K562 (cell line): ENCODE measurements at regions not wholly inside any gene's neighbourhood (a gene's known extent, or its start where the extent isn't known, plus 50 kb on each side); places are given as distances from the start of the nearest gene placed in this dataset.

Experiments used
- ATAC-seq: fragments of 200-7000 bp; cut with Tn5 transposase; 3 replicates; pipeline ENCODE4 v1.9.1; 2020; ENCODE audit warnings: moderate library complexity
- BruUV-seq: library from RNA; stranded (reverse); fragments of 400-500 nt; replicated peaks from 2 replicates; lab custom pipeline; 2021; lab: Mats Ljungman, UMichigan
- CTCF ChIA-PET: fragments of 300-600 bp; formaldehyde crosslinking; extraction: SDS; loops from one replicate; lab custom pipeline; 2021; ENCODE audit warnings: low intra/inter-chr PET ratio; lab: Yijun Ruan, JAX
- POLR2A ChIA-PET: fragments of 300-600, 350-650 bp; sonication (Branson Sonifier 250); formaldehyde crosslinking; extraction: SDS; loops from one replicate; lab custom pipeline; 2021; ENCODE audit warnings: antibody characterized with exemption, inconsistent platforms; lab: Yijun Ruan, JAX
- DNase-seq, 4 experiments: peaks; one replicate each; pipeline versions ENCODE4 v3.0.0 to v3.0.0-alpha.2; 2011 to 2018; ENCODE audit warnings: low spot score in 3 of 4, mixed read lengths in 3 of 4; ENCODE audit errors: extremely low read depth in 1 of 4
- FAIRE-seq: peaks from 2 replicates; lab custom pipeline; 2011; peaks lifted over from hg19 to GRCh38; lab: Jason Lieb, UNC
- H2AFZ ChIP-seq: 2 replicates; pipeline ENCODE4 v1.6.0; 2011; ENCODE audit warnings: low read depth, low read length, control low read depth, inconsistent platforms
- H3K27ac ChIP-seq: fragments of 200-600 bp; 3 replicates; pipeline ENCODE4 v1.8.0; 2011; ENCODE audit warnings: low read depth, mild to moderate bottlenecking, control low read depth, inconsistent platforms, low read length, moderate library complexity, mixed read lengths; ENCODE audit errors: extremely low read depth
- H3K27me3 ChIP-seq, 2 experiments: fragments of 300-600 bp in 1 of 2; 2 replicates in 1 of 2; 3 replicates in 1 of 2; pipeline versions ENCODE4 v1.6.0 to v1.8.0; 2011; ENCODE audit warnings: inconsistent platforms in 2 of 2, low read length in 2 of 2, mild to moderate bottlenecking in 1 of 2, mixed read lengths in 1 of 2, moderate library complexity in 1 of 2; ENCODE audit not compliant: control insufficient read depth in 2 of 2, insufficient read depth in 2 of 2
- H3K36me3 ChIP-seq: fragments of 300-600 bp; 3 replicates; pipeline ENCODE4 v1.8.0; 2011; ENCODE audit warnings: mild to moderate bottlenecking, low read length, inconsistent platforms; ENCODE audit not compliant: control insufficient read depth, insufficient read depth
- H3K4me1 ChIP-seq, 2 experiments: fragments of 200-600 bp in 1 of 2; replicated peaks in 1 of 2; 2 replicates in 1 of 2; 3 replicates in 1 of 2; pipeline versions ENCODE4 v1.5.1 to v1.8.0; 2011; ENCODE audit warnings: inconsistent platforms in 2 of 2, low read length in 2 of 2, mild to moderate bottlenecking in 1 of 2, mixed read lengths in 1 of 2, moderate library complexity in 1 of 2; ENCODE audit not compliant: control insufficient read depth in 2 of 2, insufficient read depth in 2 of 2
- H3K4me2 ChIP-seq: 2 replicates; pipeline ENCODE4 v1.6.1; 2011; ENCODE audit warnings: low read length, control low read depth, inconsistent platforms, mixed read lengths; ENCODE audit not compliant: insufficient read depth
- H3K4me3 ChIP-seq: fragments of 200-600 bp; sonication (generic), shearing (Covaris generic); 2 replicates; pipeline ENCODE4 v1.5.1; 2016; ENCODE audit warnings: control low read depth, inconsistent platforms
- H3K79me2 ChIP-seq: fragments of 200-600 bp; 3 replicates; pipeline ENCODE4 v1.8.0; 2011; ENCODE audit warnings: low read length, inconsistent platforms; ENCODE audit not compliant: control insufficient read depth, insufficient read depth
- H3K9ac ChIP-seq, 2 experiments: 2 replicates each; pipeline versions ENCODE4 v1.6.0 to v1.6.1; 2011; ENCODE audit warnings: low read depth in 2 of 2, low read length in 2 of 2, control low read depth in 1 of 2, inconsistent platforms in 1 of 2, mild to moderate bottlenecking in 1 of 2, mixed read lengths in 1 of 2; ENCODE audit not compliant: insufficient read depth in 1 of 2
- H3K9me1 ChIP-seq: one replicate; pipeline ENCODE4 v1.6.0; 2011; ENCODE audit warnings: inconsistent platforms, mild to moderate bottlenecking, low read length, moderate library complexity; ENCODE audit not compliant: control insufficient read depth, insufficient read depth
- H3K9me3 ChIP-seq: replicated peaks from 2 replicates; pipeline ENCODE4 v1.5.1; 2011; ENCODE audit warnings: low read depth, low read length, inconsistent platforms; ENCODE audit not compliant: control insufficient read depth, insufficient read depth
- H4K20me1 ChIP-seq: replicated peaks from 2 replicates; pipeline ENCODE4 v1.6.1; 2011; ENCODE audit warnings: low read length, inconsistent platforms, mixed read lengths; ENCODE audit not compliant: control insufficient read depth, insufficient read depth
- ETS2 ChIP-seq: IDR thresholded peaks from 2 replicates; pipeline ENCODE4 v1.6.1; 2016; ENCODE audit warnings: borderline replicate concordance, missing genetic modification characterization, mild to moderate bottlenecking, moderate library complexity, missing compliant biosample characterization; ENCODE audit not compliant: poor library complexity, severe bottlenecking
- GTF2B ChIP-seq: IDR thresholded peaks from 2 replicates; pipeline ENCODE4 v1.6.1; 2011; ENCODE audit not compliant: insufficient read length; ENCODE audit errors: extremely low read depth
- HNRNPH1 ChIP-seq: fragments of 200-400 bp; formaldehyde crosslinking; optimal IDR thresholded peaks from 2 replicates; pipeline ENCODE3; 2017; ENCODE audit warnings: low read depth, mild to moderate bottlenecking, low read length, moderate library complexity
- LARP7 ChIP-seq: fragments of 450-650 bp; IDR thresholded peaks from 2 replicates; pipeline ENCODE4 v1.6.1; 2016
- MYC ChIP-seq, 2 experiments: fragments of 250-450 bp in 1 of 2; sonication (Bioruptor Pico) in 1 of 2; IDR thresholded peaks; 2 replicates each; pipeline versions ENCODE4 v1.5.1 to v1.6.1; 2012 to 2021; ENCODE audit warnings: low read depth in 2 of 2, borderline replicate concordance in 1 of 2, improper control_type of control experiment in 1 of 2, low read length in 1 of 2, mild to moderate bottlenecking in 1 of 2, moderate library complexity in 1 of 2
- PBX2 ChIP-seq, 2 experiments: IDR thresholded peaks in 1 of 2; conservative IDR thresholded peaks in 1 of 2; 2 replicates each; pipeline ENCODE4 v1.6.1; 2016; ENCODE audit warnings: low read depth in 2 of 2, mild to moderate bottlenecking in 1 of 2, missing compliant biosample characterization in 1 of 2, missing genetic modification characterization in 1 of 2, moderate library complexity in 1 of 2
- RHOXF2B ChIP-seq: fragments of 250-450 bp; sonication (Bioruptor Pico); conservative IDR thresholded peaks from 2 replicates; pipeline ENCODE4 v1.5.1; 2021
- SLC30A9 ChIP-seq: fragments of 250-450 bp; sonication (Bioruptor Pico); IDR thresholded peaks from 2 replicates; pipeline ENCODE4 v1.8.0; 2022; ENCODE audit warnings: mild to moderate bottlenecking, moderate library complexity
- SMARCB1 ChIP-seq: IDR thresholded peaks from 2 replicates; pipeline ENCODE4 v1.6.1; 2011; ENCODE audit warnings: improper control_type of control experiment, low read depth; ENCODE audit not compliant: insufficient read length
- ZKSCAN8 ChIP-seq: fragments of 200-800 bp; sonication (Bioruptor generic); IDR thresholded peaks from 2 replicates; pipeline ENCODE4 v1.6.1; 2016; ENCODE audit warnings: missing genetic modification characterization, missing compliant biosample characterization
- ZNF316 ChIP-seq: fragments of 450-650 bp; IDR thresholded peaks from 2 replicates; pipeline ENCODE4 v1.6.1; 2016
- WGBS: fragments of 100-300 bp; shearing (Covaris generic); methylation state at CpG from one replicate; pipeline ENCODE4 v1.1.6; 2016; ENCODE audit warnings: low coverage, mixed read lengths; ENCODE audit not compliant: insufficient coverage; ENCODE audit errors: missing lambda C conversion rate; 5-methylcytosine and 5-hydroxymethylcytosine counted together
- in situ Hi-C: fragments of 300-500 bp; cut with MboI; formaldehyde crosslinking; loops from 4 replicates; pipeline ENCODE4 v1.15.0; 2018; ENCODE audit warnings: inconsistent platforms, mixed read lengths
- intact Hi-C: fragments of 100-400 bp; cut with micrococcal nuclease; formaldehyde crosslinking; loops from 2 replicates; pipeline ENCODE4 v1.14.2; 2022
- TF ChIP-seq, protein P1 (sequence below): sonication (generic); formaldehyde crosslinking; IDR thresholded peaks from 2 replicates; pipeline ENCODE4 v1.8.0; 2023; ENCODE audit warnings: mild to moderate bottlenecking, missing genetic modification reagents

GRCh38 chr11:14584595-14584994 is 59.0 kb upstream of the PDE3B start:
- intact Hi-C loops, result no loop called here
- TF ChIP-seq RHOXF2B (CRISPR knock-in tag) (no peak), SMARCB1 (no peak), ETS2 (tag) (no peak), GTF2B (no peak), PBX2 (CRISPR knock-in tag; IDR thresholded peaks at IDR 0.05; ENCODE audit: low read depth) (no peak), PBX2 (tag; conservative IDR thresholded peaks at IDR 0.05; ENCODE audit: low read depth) (no peak), HNRNPH1 (no peak), ZNF316 (no peak), SLC30A9 (CRISPR knock-in tag) (no peak), LARP7 (no peak), ZKSCAN8 (CRISPR knock-in tag) (no peak), MYC (IDR thresholded peaks at IDR 0.05; ENCODE audit: low read depth, low read length) (no peak), MYC (CRISPR knock-in tag; IDR thresholded peaks at IDR 0.05; ENCODE audit: borderline replicate concordance, low read depth) (no peak)
- TF ChIP-seq, protein P1, sequence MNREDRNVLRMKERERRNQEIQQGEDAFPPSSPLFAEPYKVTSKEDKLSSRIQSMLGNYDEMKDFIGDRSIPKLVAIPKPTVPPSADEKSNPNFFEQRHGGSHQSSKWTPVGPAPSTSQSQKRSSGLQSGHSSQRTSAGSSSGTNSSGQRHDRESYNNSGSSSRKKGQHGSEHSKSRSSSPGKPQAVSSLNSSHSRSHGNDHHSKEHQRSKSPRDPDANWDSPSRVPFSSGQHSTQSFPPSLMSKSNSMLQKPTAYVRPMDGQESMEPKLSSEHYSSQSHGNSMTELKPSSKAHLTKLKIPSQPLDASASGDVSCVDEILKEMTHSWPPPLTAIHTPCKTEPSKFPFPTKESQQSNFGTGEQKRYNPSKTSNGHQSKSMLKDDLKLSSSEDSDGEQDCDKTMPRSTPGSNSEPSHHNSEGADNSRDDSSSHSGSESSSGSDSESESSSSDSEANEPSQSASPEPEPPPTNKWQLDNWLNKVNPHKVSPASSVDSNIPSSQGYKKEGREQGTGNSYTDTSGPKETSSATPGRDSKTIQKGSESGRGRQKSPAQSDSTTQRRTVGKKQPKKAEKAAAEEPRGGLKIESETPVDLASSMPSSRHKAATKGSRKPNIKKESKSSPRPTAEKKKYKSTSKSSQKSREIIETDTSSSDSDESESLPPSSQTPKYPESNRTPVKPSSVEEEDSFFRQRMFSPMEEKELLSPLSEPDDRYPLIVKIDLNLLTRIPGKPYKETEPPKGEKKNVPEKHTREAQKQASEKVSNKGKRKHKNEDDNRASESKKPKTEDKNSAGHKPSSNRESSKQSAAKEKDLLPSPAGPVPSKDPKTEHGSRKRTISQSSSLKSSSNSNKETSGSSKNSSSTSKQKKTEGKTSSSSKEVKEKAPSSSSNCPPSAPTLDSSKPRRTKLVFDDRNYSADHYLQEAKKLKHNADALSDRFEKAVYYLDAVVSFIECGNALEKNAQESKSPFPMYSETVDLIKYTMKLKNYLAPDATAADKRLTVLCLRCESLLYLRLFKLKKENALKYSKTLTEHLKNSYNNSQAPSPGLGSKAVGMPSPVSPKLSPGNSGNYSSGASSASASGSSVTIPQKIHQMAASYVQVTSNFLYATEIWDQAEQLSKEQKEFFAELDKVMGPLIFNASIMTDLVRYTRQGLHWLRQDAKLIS (CRISPR knock-in tag), result no peak
- TF ChIP-seq, all 486 proteins: peak for 0
- Histone ChIP-seq H3K4me2 (no peak overlapping the region), H3K4me3 (no peak overlapping the region), H4K20me1 (no peaks in the 10 kb centered on the region), H3K79me2 (no peaks in the 10 kb centered on the region; the same call in 2 of the 3 replicates), H3K9me3 (no peaks in the 10 kb centered on the region), H3K9me1 (no peaks in the 10 kb centered on the region), H3K27me3 (no peaks in the 10 kb centered on the region), H3K9ac (no peak overlapping the region), H3K36me3 (peaks cover 44% of the 10 kb centered on the region; the same call in 2 of the 3 replicates), H2AFZ (no peak overlapping the region), H3K27ac (no peak overlapping the region), H3K4me1 (0 out of 5 replicates have a peak, but pooled peaks cover 0 to 3% of the 10 kb centered on the region in 2 experiments)
- no peak for DNase-seq
- POLR2A ChIA-PET, result no interaction called here
- WGBS, result 88% methylated on average over 2 of the region's 2 CpGs
- no TSS peak for BruUV-seq
- CTCF ChIA-PET, result no interaction called here
- in situ Hi-C loops, result no loop called here
- FAIRE-seq, result no peak
- ATAC-seq, result no peak
